Vagina (tissue), 2 donors: ENCODE measurements at regions not wholly inside any gene's neighbourhood (a gene's known extent, or its start where the extent isn't known, plus 50 kb on each side); places are given as distances from the start of the nearest gene placed in this dataset.
"Not testable (repeated sequence)": the region's sequence is repeated elsewhere in the genome, so short reads cannot be mapped to it uniquely, and the experiment has no call there.

Experiments used
- DNase-seq, 2 donors: peaks; one replicate each; pipeline ENCODE4 v3.0.0-alpha.2; 2017; ENCODE audit errors: extremely low spot score in 2 of 2
- H3K27ac ChIP-seq: fragments of 200-600 bp; sonication (generic); one replicate; pipeline ENCODE4 v1.5.1; 2019
- H3K27me3 ChIP-seq: fragments of 200-600 bp; sonication (generic); one replicate; pipeline ENCODE4 v1.5.1; 2019
- H3K36me3 ChIP-seq, 2 donors: fragments of 200-600 bp; sonication (generic); one replicate each; pipeline ENCODE4 v1.5.1; 2017 to 2019
- H3K4me1 ChIP-seq: fragments of 200-600 bp; sonication (generic); one replicate; pipeline ENCODE4 v1.5.1; 2019
- H3K4me3 ChIP-seq, 2 donors: fragments of 200-600 bp; sonication (generic); 1 replicate in 1 of 2; 2 replicates in 1 of 2; pipeline ENCODE4 v1.5.1; 2016 to 2019
- H3K9me3 ChIP-seq: fragments of 200-600 bp; sonication (generic); one replicate; pipeline ENCODE4 v1.5.1; 2019
- POLR2A ChIP-seq, 2 donors: fragments of 450-650 bp; IDR thresholded peaks; one replicate each; pipeline ENCODE4 v1.6.1; 2017; ENCODE audit warnings: antibody characterized with exemption in 2 of 2, mild to moderate bottlenecking in 2 of 2, moderate library complexity in 2 of 2
- POLR2AphosphoS5 ChIP-seq, 2 donors: sonication (generic); formaldehyde crosslinking; IDR thresholded peaks; one replicate each; pipeline ENCODE4 v1.9.0; 2017; ENCODE audit warnings: antibody characterized with exemption in 2 of 2, mild to moderate bottlenecking in 2 of 2, low read depth in 1 of 2; ENCODE audit not compliant: insufficient read depth in 1 of 2
- intact Hi-C: fragments of 100-400 bp; cut with DNase I; formaldehyde crosslinking; loops from one replicate; pipeline ENCODE4 v1.15.1; 2023
- TF ChIP-seq, protein P1 (sequence below), 3 experiments: fragments of 450-650 bp in 2 of 3; fragments of 200-600 bp in 1 of 3; sonication (generic) in 1 of 3; IDR thresholded peaks; one replicate each; pipeline ENCODE4 v1.5.1; 2017 to 2019; ENCODE audit warnings: antibody characterized with exemption in 3 of 3, mild to moderate bottlenecking in 2 of 3, moderate library complexity in 2 of 3

DNA sequence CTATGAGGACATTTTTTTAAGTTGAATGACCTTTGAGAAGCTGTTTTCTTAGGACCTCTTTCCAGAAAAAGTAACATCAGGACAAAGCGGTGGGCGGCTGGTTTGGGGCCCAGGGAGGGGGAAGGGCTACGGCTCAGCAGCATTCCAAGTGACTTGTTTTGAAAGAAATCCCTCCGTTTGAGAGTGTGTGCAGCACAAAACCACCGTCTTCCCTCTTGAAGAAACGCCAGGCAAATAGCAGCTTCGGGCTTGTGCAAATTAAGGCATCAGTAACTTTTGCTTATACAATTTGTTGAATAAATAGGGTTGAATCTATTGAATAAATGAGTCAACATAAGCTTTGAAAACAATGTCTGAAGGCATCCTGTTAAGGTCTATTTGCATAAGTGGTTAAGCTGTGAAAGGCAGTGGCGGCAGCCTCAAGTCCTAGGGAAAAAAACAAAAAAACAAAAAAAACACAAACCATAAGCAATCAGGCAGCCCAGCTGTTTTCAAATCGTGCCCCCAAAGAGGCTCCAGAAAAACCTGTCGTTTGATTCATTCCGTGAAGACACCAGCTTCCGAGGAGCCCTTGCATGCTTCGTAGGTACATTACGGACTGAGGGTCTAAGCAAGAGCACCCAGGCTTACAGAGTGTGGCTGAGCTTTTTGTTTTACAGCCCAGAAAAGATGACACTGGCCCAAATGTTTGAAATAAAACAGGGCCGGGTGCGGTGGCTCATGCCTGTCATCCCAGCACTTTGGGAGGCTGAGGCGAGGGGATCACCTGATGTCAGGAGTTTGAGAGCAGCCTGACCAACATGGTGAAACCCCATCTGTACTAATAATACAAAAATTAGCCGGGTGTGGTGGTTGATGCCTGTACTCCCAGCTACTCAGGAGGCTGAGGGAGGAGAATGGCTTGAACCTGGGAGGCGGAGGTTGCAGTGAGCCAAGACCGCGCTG, 103.7 kb downstream of the CRLF2 start:
- no peaks in the 10 kb centered on the region for H3K27me3 ChIP-seq
- H3K4me1 ChIP-seq = no peaks in the 10 kb centered on the region
- H3K36me3 ChIP-seq = no peaks in the 10 kb centered on the region
- intact Hi-C loops = no loop called here
- no peak overlapping the region for H3K4me3 ChIP-seq
- no peaks in the 10 kb centered on the region for H3K9me3 ChIP-seq
- no peak for DNase-seq
- H3K27ac ChIP-seq = no peak overlapping the region
- TF ChIP-seq, protein P1, sequence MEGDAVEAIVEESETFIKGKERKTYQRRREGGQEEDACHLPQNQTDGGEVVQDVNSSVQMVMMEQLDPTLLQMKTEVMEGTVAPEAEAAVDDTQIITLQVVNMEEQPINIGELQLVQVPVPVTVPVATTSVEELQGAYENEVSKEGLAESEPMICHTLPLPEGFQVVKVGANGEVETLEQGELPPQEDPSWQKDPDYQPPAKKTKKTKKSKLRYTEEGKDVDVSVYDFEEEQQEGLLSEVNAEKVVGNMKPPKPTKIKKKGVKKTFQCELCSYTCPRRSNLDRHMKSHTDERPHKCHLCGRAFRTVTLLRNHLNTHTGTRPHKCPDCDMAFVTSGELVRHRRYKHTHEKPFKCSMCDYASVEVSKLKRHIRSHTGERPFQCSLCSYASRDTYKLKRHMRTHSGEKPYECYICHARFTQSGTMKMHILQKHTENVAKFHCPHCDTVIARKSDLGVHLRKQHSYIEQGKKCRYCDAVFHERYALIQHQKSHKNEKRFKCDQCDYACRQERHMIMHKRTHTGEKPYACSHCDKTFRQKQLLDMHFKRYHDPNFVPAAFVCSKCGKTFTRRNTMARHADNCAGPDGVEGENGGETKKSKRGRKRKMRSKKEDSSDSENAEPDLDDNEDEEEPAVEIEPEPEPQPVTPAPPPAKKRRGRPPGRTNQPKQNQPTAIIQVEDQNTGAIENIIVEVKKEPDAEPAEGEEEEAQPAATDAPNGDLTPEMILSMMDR (IDR thresholded peaks at IDR 0.05) = no peak
- no peak for TF ChIP-seq POLR2A (IDR thresholded peaks at IDR 0.05)
- TF ChIP-seq POLR2AphosphoS5 (IDR thresholded peaks at IDR 0.05; ENCODE audit: insufficient read depth in 1 of 2, low read depth in 1 of 2) = no peak

DNA sequence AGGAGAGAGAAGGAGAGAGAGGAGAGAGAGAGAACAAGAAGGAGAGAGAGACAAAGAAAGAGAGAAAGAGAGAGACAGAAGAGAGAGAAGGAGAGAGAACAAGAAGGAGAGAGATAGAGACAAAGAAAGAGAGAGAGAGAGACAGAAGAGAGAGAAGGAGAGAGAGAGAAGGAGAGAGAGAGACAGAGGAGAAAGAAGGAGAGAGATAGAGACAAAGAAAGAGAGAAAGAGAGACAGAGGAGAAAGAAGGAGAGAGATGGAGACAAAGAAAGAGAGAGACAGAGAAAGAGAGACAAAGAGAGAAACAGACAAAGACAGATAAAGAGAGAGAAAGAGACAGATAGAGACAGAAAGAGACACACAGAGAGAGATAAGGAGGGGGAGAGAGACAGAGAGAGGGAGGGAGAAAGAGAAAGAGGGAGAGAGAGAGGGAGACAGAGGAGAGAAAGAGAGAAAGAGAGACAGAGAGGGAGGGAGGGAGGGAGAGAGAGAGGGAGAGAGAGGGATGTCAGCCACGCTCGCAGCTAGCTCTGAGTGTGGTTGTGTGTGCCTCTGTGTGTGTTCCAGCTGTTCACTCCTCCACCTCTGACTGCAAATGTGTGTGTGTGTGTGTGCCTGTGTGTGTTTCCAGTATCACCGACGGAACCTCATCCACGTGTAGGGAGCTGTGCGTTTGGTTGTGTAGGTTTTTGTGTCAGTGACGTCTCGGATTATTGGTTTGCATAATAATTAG, 105.8 kb downstream of the CRLF2 start:
- no peak overlapping the region for H3K27ac ChIP-seq
- intact Hi-C loops = no loop called here
- TF ChIP-seq POLR2A (IDR thresholded peaks at IDR 0.05) = no peak
- no peak for TF ChIP-seq POLR2AphosphoS5 (IDR thresholded peaks at IDR 0.05; ENCODE audit: insufficient read depth in 1 of 2, low read depth in 1 of 2)
- TF ChIP-seq, protein P1 (IDR thresholded peaks at IDR 0.05) = no peak
- H3K4me3 ChIP-seq = no peak overlapping the region
- no peaks in the 10 kb centered on the region for H3K27me3 ChIP-seq
- no peaks in the 10 kb centered on the region for H3K36me3 ChIP-seq
- no peaks in the 10 kb centered on the region for H3K4me1 ChIP-seq
- DNase-seq = no peak
- H3K9me3 ChIP-seq = no peaks in the 10 kb centered on the region

DNA sequence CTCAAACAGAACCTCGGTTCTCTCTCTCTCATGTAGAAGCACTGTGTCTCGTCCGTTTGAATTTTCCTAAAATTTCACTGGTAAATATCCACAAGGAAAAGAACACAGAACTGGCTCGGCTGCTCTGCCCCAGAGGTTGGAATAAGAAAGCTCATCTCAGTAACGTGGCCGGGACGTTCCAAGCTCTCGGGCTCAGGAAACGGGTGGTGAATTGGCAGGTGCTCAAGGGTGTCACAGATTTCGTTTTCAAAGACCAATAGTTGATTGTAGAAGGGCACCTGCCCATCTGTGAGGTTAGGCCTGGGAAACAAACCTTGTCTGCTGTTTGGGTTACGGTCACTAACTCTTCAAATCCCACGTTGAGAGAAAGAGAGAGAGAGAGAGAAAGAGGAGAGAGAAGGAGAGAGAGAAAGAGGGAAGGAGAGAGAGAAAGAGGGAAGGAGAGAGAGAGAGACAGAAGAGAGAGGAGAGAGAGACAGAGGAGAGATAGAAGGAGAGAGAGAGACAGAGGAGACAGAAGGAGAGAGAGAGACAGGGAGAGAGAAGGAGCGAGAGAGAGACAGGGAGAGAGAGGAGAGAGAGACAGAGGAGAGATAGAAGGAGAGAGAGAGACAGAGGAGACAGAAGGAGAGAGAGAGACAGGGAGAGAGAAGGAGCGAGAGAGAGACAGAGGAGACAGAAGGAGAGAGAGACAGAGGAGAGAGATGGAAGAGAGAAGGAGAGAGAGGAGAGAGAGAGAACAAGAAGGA, 106.6 kb downstream of the CRLF2 start:
- no peak for TF ChIP-seq POLR2A (IDR thresholded peaks at IDR 0.05)
- no peak for TF ChIP-seq POLR2AphosphoS5 (IDR thresholded peaks at IDR 0.05; ENCODE audit: insufficient read depth in 1 of 2, low read depth in 1 of 2)
- TF ChIP-seq, protein P1 (IDR thresholded peaks at IDR 0.05) = no peak
- Histone ChIP-seq H3K4me1 (no peaks in the 10 kb centered on the region), H3K4me3 (no peak overlapping the region), H3K36me3 (no peaks in the 10 kb centered on the region), H3K9me3 (no peaks in the 10 kb centered on the region), H3K27me3 (no peaks in the 10 kb centered on the region), H3K27ac (no peak overlapping the region)
- intact Hi-C loops = no loop called here
- no peak for DNase-seq

DNA sequence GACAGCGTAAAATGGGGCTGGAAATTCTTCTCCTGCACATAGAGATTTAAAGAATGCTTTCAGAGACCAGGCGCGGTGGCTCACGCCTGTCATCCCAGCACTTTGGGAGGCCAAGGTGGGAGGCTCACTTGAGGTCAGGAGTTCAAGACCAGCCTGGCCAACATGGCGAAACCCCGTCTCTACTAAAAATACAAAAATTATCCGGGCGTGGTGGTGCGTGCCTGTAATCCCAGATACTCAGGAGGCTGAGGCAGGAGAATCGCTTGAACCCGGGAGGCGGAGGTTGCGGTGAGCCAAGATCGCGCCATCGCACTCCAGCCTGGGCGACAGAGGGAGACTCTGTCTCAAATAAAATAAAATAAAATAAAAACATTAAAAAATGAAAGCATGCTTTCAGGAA, 107.4 kb downstream of the CRLF2 start:
- not testable (repeated sequence) for H3K27me3 ChIP-seq

DNA sequence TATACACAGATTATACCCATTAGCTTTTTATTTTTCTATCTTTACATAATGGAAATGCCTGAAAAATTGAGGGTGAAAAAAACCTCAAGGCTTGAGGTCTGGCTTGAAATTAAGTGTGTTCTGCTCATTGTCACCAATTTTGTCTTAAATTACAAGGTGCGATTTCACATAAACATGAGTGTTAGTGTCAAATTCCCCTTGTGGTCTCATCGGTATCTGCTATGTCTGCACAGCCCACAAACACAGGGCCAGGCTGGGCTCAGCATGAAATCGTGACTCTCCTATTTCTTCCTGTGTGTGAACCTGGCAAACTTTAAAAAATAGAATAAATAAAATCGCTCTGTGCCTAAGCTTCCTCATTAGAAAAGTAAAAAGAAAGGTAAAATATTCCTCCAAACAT, 109.1 kb downstream of the CRLF2 start:
- H3K27me3 ChIP-seq = no peaks in the 10 kb centered on the region
- no peak for DNase-seq
- H3K9me3 ChIP-seq = no peaks in the 10 kb centered on the region
- intact Hi-C loops = no loop called here
- TF ChIP-seq, protein P1 (IDR thresholded peaks at IDR 0.05) = no peak
- no peak for TF ChIP-seq POLR2AphosphoS5 (IDR thresholded peaks at IDR 0.05; ENCODE audit: insufficient read depth in 1 of 2, low read depth in 1 of 2)
- no peak for TF ChIP-seq POLR2A (IDR thresholded peaks at IDR 0.05)
- no peaks in the 10 kb centered on the region for H3K4me1 ChIP-seq
- H3K36me3 ChIP-seq = no peaks in the 10 kb centered on the region
- H3K27ac ChIP-seq = no peak overlapping the region
- no peak overlapping the region for H3K4me3 ChIP-seq

More for the DNA sequence above, 107.4 kb downstream of the CRLF2 start:
- H3K9me3 ChIP-seq, intact Hi-C loops, H3K27ac ChIP-seq, H3K4me3 ChIP-seq, H3K36me3 ChIP-seq, H3K4me1 ChIP-seq, DNase-seq: not testable (repeated sequence)
